GM12878 (cell line): ENCODE measurements at regions not wholly inside any gene's neighbourhood (a gene's known extent, or its start where the extent isn't known, plus 50 kb on each side); places are given as distances from the start of the nearest gene placed in this dataset.

Experiments
- ATAC-seq: fragments of 200-7000 bp; cut with Tn5 transposase; 3 replicates; pipeline ENCODE4 v1.9.1; 2020; ENCODE audit warnings: mild to moderate bottlenecking, moderate library complexity
- BruUV-seq: library from RNA; stranded (reverse); fragments of 400-500 nt; replicated peaks from 2 replicates; lab custom pipeline; 2021; lab: Mats Ljungman, UMichigan
- CTCF ChIA-PET: fragments of 300-600 bp; sonication (Branson Sonifier 250); formaldehyde crosslinking; extraction: SDS; loops from one replicate; lab custom pipeline; 2021; ENCODE audit warnings: inconsistent platforms; lab: Yijun Ruan, JAX
- POLR2A ChIA-PET: fragments of 350-600 bp; formaldehyde crosslinking; extraction: SDS; loops from one replicate; lab custom pipeline; 2021; ENCODE audit warnings: inconsistent platforms; lab: Charles Lee
- RAD21 ChIA-PET: fragments of 300-600 bp; sonication (Branson Sonifier 250); formaldehyde crosslinking; loops from one replicate; lab custom pipeline; 2023; ENCODE audit warnings: antibody characterized with exemption; ENCODE audit not compliant: unreplicated experiment; lab: Charles Lee
- SMC1A ChIA-PET: fragments of 300-600 bp; sonication (Branson Sonifier 250); formaldehyde crosslinking; loops from one replicate; lab custom pipeline; 2023; ENCODE audit not compliant: unreplicated experiment, uncharacterized antibody; lab: Charles Lee
- DNase-seq: peaks from one replicate; pipeline ENCODE4 v3.0.0-alpha.2; 2011; ENCODE audit warnings: low read depth, low spot score
- FAIRE-seq: peaks from 3 replicates; lab custom pipeline; 2011; peaks lifted over from hg19 to GRCh38; lab: Jason Lieb, UNC
- H2AFZ ChIP-seq: 2 replicates; pipeline ENCODE4 v1.6.0; 2011; ENCODE audit warnings: low read depth, low read length, control low read depth; ENCODE audit not compliant: control insufficient read depth
- H3K27ac ChIP-seq: 2 replicates; pipeline ENCODE4 v1.5.1; 2011; ENCODE audit warnings: control low read depth; ENCODE audit not compliant: control insufficient read depth, insufficient read depth
- H3K27me3 ChIP-seq, 2 experiments: replicated peaks in 1 of 2; 2 replicates each; pipeline versions ENCODE4 v1.6.0 to v1.6.1; 2011; ENCODE audit warnings: low read length in 1 of 2; ENCODE audit not compliant: control insufficient read depth in 2 of 2, insufficient read depth in 2 of 2
- H3K36me3 ChIP-seq, 2 experiments: 2 replicates each; pipeline ENCODE4 v1.5.1; 2011; ENCODE audit warnings: low read length in 1 of 2; ENCODE audit not compliant: control insufficient read depth in 2 of 2, insufficient read depth in 2 of 2
- H3K4me1 ChIP-seq: 2 replicates; pipeline ENCODE4 v1.6.1; 2011; ENCODE audit warnings: mild to moderate bottlenecking, low read length, moderate library complexity, mixed read lengths; ENCODE audit not compliant: control insufficient read depth, insufficient read depth
- H3K4me2 ChIP-seq: 2 replicates; pipeline ENCODE4 v1.6.0; 2011; ENCODE audit warnings: control low read depth; ENCODE audit not compliant: control insufficient read depth, insufficient read depth
- H3K4me3 ChIP-seq: fragments of 200-600 bp; sonication (generic); 2 replicates; pipeline ENCODE4 v1.5.1; 2016
- H3K79me2 ChIP-seq: 2 replicates; pipeline ENCODE4 v1.6.0; 2011; ENCODE audit warnings: low read length; ENCODE audit not compliant: control insufficient read depth, insufficient read depth
- H3K9ac ChIP-seq: 2 replicates; pipeline ENCODE4 v1.8.0; 2011; ENCODE audit warnings: low read length, control low read depth, mixed read lengths; ENCODE audit not compliant: control insufficient read depth, insufficient read depth
- H3K9me3 ChIP-seq: replicated peaks from 3 replicates; pipeline ENCODE4 v1.5.1; 2011; ENCODE audit warnings: mild to moderate bottlenecking, low read length; ENCODE audit not compliant: control insufficient read depth, insufficient read depth
- H4K20me1 ChIP-seq: 2 replicates; pipeline ENCODE4 v1.6.0; 2011; ENCODE audit not compliant: control insufficient read depth, insufficient read depth
- DPF2 ChIP-seq: fragments of 450-650 bp; IDR thresholded peaks from 2 replicates; pipeline ENCODE4 v1.6.1; 2017; ENCODE audit warnings: mild to moderate bottlenecking
- GATAD2B ChIP-seq: fragments of 450-650 bp; conservative IDR thresholded peaks from 2 replicates; pipeline ENCODE4 v1.6.1; 2017; ENCODE audit warnings: low read depth, mild to moderate bottlenecking, moderate library complexity
- JUNB ChIP-seq: IDR thresholded peaks from 2 replicates; pipeline ENCODE4 v1.6.1; 2016; ENCODE audit warnings: antibody characterized with exemption, mild to moderate bottlenecking
- MEF2B ChIP-seq: fragments of 450-650 bp; IDR thresholded peaks from 2 replicates; pipeline ENCODE4 v1.6.1; 2018; ENCODE audit warnings: mild to moderate bottlenecking, moderate library complexity; ENCODE audit not compliant: partially characterized antibody, poor library complexity, severe bottlenecking
- POLR2A ChIP-seq: IDR thresholded peaks from 2 replicates; pipeline ENCODE4 v1.6.1; 2011; ENCODE audit warnings: low read depth, mild to moderate bottlenecking, low read length
- RCOR1 ChIP-seq: conservative IDR thresholded peaks from 2 replicates; pipeline ENCODE4 v1.6.1; 2012; ENCODE audit warnings: low read depth, low read length, improper control_type of control experiment
- SIX5 ChIP-seq: IDR thresholded peaks from 2 replicates; pipeline ENCODE4 v1.6.1; 2011; ENCODE audit warnings: mild to moderate bottlenecking, low read depth, low read length, moderate library complexity; ENCODE audit not compliant: severe bottlenecking
- SMAD5 ChIP-seq: IDR thresholded peaks from 2 replicates; pipeline ENCODE4 v1.6.1; 2016; ENCODE audit warnings: antibody characterized with exemption, low read depth
- SPI1 ChIP-seq: IDR thresholded peaks from 2 replicates; pipeline ENCODE4 v1.6.1; 2011; ENCODE audit warnings: low read depth, mild to moderate bottlenecking, low read length, moderate library complexity, borderline replicate concordance; ENCODE audit not compliant: insufficient read depth
- SUZ12 ChIP-seq: fragments of 200-600 bp; sonication (generic); IDR thresholded peaks from one replicate; pipeline ENCODE4 v1.6.1; 2018; ENCODE audit warnings: antibody characterized with exemption, mild to moderate bottlenecking; ENCODE audit not compliant: unreplicated experiment
- WGBS: methylation state at CpG from one replicate; pipeline ENCODE4 v1.1.6; 2016; ENCODE audit warnings: low lambda C conversion rate; ENCODE audit not compliant: insufficient replicate concordance, insufficient coverage; ENCODE audit errors: missing lambda C conversion rate; 5-methylcytosine and 5-hydroxymethylcytosine counted together
- in situ Hi-C: fragments of 300-500 bp; cut with MboI; formaldehyde crosslinking; loops from 9 replicates; pipeline ENCODE4 v1.14.3; 2018; ENCODE audit warnings: mixed read lengths
- intact Hi-C: fragments of 100-400 bp; cut with micrococcal nuclease; formaldehyde crosslinking; loops from one replicate; pipeline ENCODE4 v1.14.2; 2022; ENCODE audit not compliant: unreplicated experiment
- TF ChIP-seq, protein P1 (sequence below): IDR thresholded peaks from 2 replicates; pipeline ENCODE4 v1.6.1; 2011; ENCODE audit warnings: borderline replicate concordance, low read depth, mild to moderate bottlenecking, moderate library complexity, low read length; ENCODE audit not compliant: insufficient read depth, poor library complexity, severe bottlenecking
- TF ChIP-seq, protein P2 (sequence below): fragments of 450-650 bp; IDR thresholded peaks from 2 replicates; pipeline ENCODE4 v1.6.1; 2016; ENCODE audit warnings: mild to moderate bottlenecking
- TF ChIP-seq, protein P3 (sequence below): fragments of 150-350 bp; IDR thresholded peaks from 2 replicates; pipeline ENCODE4 v1.6.1; 2016; ENCODE audit warnings: low read depth, low read length

DNA sequence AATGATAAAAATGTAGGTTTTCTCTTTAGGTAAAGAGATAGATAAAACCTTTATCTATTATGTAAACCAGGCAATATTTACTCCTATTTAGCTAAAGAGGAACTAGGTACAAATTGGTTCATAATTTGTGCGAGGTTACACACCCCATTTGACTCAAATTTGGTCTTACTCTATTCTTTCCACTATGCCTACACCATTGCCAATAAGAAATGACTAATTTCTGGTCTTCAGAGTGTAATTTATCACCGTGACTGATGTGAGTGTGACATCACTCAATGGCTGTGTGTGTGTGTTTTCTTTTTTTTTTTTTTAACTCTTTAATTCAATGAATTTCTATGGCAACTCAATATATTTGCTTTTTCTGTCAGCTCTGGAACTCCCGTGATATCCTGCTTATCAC lies 955.8 kb downstream of the TDRD15 start:
- RAD21 ChIA-PET: no interaction called here
- TF ChIP-seq, protein P1, sequence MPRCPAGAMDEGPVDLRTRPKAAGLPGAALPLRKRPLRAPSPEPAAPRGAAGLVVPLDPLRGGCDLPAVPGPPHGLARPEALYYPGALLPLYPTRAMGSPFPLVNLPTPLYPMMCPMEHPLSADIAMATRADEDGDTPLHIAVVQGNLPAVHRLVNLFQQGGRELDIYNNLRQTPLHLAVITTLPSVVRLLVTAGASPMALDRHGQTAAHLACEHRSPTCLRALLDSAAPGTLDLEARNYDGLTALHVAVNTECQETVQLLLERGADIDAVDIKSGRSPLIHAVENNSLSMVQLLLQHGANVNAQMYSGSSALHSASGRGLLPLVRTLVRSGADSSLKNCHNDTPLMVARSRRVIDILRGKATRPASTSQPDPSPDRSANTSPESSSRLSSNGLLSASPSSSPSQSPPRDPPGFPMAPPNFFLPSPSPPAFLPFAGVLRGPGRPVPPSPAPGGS: peak; percentile 31
- TF ChIP-seq, protein P2, sequence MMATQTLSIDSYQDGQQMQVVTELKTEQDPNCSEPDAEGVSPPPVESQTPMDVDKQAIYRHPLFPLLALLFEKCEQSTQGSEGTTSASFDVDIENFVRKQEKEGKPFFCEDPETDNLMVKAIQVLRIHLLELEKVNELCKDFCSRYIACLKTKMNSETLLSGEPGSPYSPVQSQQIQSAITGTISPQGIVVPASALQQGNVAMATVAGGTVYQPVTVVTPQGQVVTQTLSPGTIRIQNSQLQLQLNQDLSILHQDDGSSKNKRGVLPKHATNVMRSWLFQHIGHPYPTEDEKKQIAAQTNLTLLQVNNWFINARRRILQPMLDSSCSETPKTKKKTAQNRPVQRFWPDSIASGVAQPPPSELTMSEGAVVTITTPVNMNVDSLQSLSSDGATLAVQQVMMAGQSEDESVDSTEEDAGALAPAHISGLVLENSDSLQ: peak; percentile 38; the same call in 1 of the 2 replicates
- TF ChIP-seq JUNB (0 out of 2 replicates have a peak, but pooled peaks have one; percentile 8), DPF2 (no peak)
- Histone ChIP-seq H3K27me3 (no peaks in the 10 kb centered on the region), H4K20me1 (no peaks in the 10 kb centered on the region), H3K79me2 (no peaks in the 10 kb centered on the region), H3K9ac (no peak overlapping the region), H3K36me3 (no peaks in the 10 kb centered on the region), H3K27ac (no peak overlapping the region), H3K9me3 (no peaks in the 10 kb centered on the region), H3K4me1 (no peaks in the 10 kb centered on the region), H3K4me3 (no peak overlapping the region), H3K4me2 (no peak overlapping the region), H2AFZ (no peak overlapping the region)
- WGBS: 10% methylated on average over 3 of the region's 3 CpGs
- CTCF ChIA-PET: no interaction called here
- POLR2A ChIA-PET: interaction anchor here (0.6 kb wide), 1 partner anchor 90 kb away, joined by 3 read pairs; no protein-coding TSS in a partner anchor
- SMC1A ChIA-PET: interaction anchor here (0.6 to 0.9 kb wide), 2 partner anchors 26 to 282 kb away, joined by 3 read pairs; no protein-coding TSS in a partner anchor
- ATAC-seq (peak; percentile 52), DNase-seq (no peak), FAIRE-seq (no peak)
- no TSS peak for BruUV-seq
- intact Hi-C loops (no loop called here), in situ Hi-C loops (no loop called here)

DNA sequence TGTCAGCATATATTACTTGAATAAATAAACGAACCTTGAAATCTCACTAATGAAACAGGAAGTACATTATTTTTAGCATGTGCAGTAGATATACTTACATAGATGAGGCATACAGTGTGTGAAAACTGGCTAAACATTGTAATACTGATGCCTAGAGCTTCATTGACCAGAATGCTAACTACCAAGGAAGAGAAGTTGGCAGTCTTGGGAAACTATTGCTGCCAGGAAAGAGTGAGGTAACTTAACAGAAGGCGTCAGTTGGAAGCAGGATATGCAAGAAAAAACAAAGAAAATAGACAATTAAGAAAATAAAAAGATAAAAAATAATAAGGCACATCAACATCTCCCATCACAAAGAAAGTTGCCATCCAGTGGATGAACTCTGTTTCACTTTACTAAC lies 963.0 kb downstream of the TDRD15 start:
- in situ Hi-C loops: no loop called here
- no peak for ATAC-seq
- ChIA-PET RAD21 (no interaction called here), CTCF (no interaction called here), SMC1A (no interaction called here), POLR2A (no interaction called here)
- no peaks in the 10 kb centered on the region for H3K79me2 ChIP-seq
- no peaks in the 10 kb centered on the region for H4K20me1 ChIP-seq
- H3K9me3 ChIP-seq: no peaks in the 10 kb centered on the region
- no TSS peak for BruUV-seq
- no peak for FAIRE-seq
- H3K27ac ChIP-seq: no peak overlapping the region
- no peak for DNase-seq
- no peak overlapping the region for H2AFZ ChIP-seq
- intact Hi-C loops: no loop called here
- WGBS: 0% methylated on average over 2 of the region's 2 CpGs
- no peaks in the 10 kb centered on the region for H3K4me1 ChIP-seq
- H3K27me3 ChIP-seq: no peaks in the 10 kb centered on the region
- H3K9ac ChIP-seq: no peak overlapping the region
- no peaks in the 10 kb centered on the region for H3K36me3 ChIP-seq
- no peak overlapping the region for H3K4me3 ChIP-seq
- H3K4me2 ChIP-seq: no peak overlapping the region
- TF ChIP-seq MEF2B (no peak), SMAD5 (no peak), SIX5 (no peak), RCOR1 (no peak), SUZ12 (no peak), POLR2A (no peak), SPI1 (no peak), GATAD2B (no peak)
- TF ChIP-seq, protein P3, sequence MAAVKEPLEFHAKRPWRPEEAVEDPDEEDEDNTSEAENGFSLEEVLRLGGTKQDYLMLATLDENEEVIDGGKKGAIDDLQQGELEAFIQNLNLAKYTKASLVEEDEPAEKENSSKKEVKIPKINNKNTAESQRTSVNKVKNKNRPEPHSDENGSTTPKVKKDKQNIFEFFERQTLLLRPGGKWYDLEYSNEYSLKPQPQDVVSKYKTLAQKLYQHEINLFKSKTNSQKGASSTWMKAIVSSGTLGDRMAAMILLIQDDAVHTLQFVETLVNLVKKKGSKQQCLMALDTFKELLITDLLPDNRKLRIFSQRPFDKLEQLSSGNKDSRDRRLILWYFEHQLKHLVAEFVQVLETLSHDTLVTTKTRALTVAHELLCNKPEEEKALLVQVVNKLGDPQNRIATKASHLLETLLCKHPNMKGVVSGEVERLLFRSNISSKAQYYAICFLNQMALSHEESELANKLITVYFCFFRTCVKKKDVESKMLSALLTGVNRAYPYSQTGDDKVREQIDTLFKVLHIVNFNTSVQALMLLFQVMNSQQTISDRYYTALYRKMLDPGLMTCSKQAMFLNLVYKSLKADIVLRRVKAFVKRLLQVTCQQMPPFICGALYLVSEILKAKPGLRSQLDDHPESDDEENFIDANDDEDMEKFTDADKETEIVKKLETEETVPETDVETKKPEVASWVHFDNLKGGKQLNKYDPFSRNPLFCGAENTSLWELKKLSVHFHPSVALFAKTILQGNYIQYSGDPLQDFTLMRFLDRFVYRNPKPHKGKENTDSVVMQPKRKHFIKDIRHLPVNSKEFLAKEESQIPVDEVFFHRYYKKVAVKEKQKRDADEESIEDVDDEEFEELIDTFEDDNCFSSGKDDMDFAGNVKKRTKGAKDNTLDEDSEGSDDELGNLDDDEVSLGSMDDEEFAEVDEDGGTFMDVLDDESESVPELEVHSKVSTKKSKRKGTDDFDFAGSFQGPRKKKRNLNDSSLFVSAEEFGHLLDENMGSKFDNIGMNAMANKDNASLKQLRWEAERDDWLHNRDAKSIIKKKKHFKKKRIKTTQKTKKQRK: no peak
